ENCODE measurements at regions not wholly inside any gene's neighbourhood (a gene's known extent, or its start where the extent isn't known, plus 50 kb on each side); places are given as distances from the start of the nearest gene placed in this dataset.

DNA sequence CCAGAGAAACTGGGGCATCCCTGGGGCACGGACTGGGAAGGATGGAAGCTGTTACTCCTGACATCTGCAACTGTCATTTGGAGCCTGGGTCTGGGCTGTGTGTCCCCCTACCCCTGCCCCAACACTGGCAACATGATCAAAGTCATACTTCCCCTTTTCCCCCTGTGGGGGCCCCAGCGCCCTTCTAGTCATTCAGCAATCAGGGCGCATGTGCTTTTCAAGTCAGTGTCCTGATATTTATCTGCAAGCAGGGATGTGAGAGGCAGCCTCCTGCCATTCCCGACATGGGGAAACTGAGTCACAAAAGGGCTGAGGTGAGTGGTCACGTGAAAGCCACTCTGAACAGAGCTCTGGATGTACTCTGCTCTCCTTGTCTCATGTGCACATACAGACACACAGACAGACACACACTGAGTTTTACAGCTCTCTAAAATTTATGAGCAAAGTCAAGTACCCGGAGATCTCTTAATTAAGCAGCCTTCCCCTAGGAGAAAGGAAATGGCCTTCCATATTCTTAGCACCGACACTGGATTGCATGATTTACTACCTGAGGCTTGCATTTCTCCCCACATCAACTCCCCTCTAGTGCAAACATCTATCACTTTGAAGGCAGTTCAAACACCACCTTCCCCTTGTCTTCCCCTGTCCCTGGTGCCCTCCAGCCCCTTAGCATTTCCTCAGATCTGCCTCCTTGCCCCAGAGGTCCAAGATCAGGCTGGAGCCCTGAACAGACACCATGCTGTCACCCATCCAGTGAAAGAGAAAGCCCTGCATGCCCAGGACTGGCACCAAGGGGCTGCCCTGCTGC is 170.7 kb downstream of the CDC5L start:
- TF ChIP-seq EZH2 (IDR thresholded peaks at IDR 0.05; ENCODE audit: insufficient read depth, poor library complexity, severe bottlenecking) (no peak), EZH2phosphoT487 (IDR thresholded peaks at IDR 0.05; ENCODE audit: insufficient read depth, low read depth) (no peak)

Data from GM23248 (cell line).